CD14-positive monocyte (primary cell): ENCODE measurements at regions not wholly inside any gene's neighbourhood (a gene's known extent, or its start where the extent isn't known, plus 50 kb on each side); places are given as distances from the start of the nearest gene placed in this dataset.

Source experiments
- DNase-seq, 3 donors: peaks; one replicate each; pipeline ENCODE4 v3.0.0-alpha.2; 2011 to 2022
- H2AFZ ChIP-seq: 2 replicates; pipeline ENCODE4 v1.6.0; 2012; ENCODE audit warnings: mild to moderate bottlenecking, low read depth, low read length, inconsistent platforms; ENCODE audit not compliant: insufficient read depth, poor library complexity, severe bottlenecking
- H3K27ac ChIP-seq, 2 donors: 1 replicate in 1 of 2; 2 replicates in 1 of 2; pipeline ENCODE4 v1.5.1; 2012 to 2013; ENCODE audit warnings: low read length in 2 of 2, control low read depth in 1 of 2, inconsistent platforms in 1 of 2, low read depth in 1 of 2, mild to moderate bottlenecking in 1 of 2
- H3K27me3 ChIP-seq, 2 donors: one replicate each; pipeline versions ENCODE4 v1.6.0 to v1.6.1; 2011 to 2013; ENCODE audit warnings: low read length in 2 of 2; ENCODE audit not compliant: control insufficient read depth in 2 of 2, insufficient read depth in 2 of 2
- H3K36me3 ChIP-seq, 2 donors: replicated peaks in 1 of 2; 1 replicate in 1 of 2; 2 replicates in 1 of 2; pipeline versions ENCODE4 v1.5.1 to v1.6.1; 2012 to 2013; ENCODE audit warnings: low read length in 2 of 2, control low read depth in 1 of 2, inconsistent platforms in 1 of 2, mild to moderate bottlenecking in 1 of 2; ENCODE audit not compliant: insufficient read depth in 2 of 2, control insufficient read depth in 1 of 2
- H3K4me1 ChIP-seq, 2 donors: 1 replicate in 1 of 2; 2 replicates in 1 of 2; pipeline versions ENCODE4 v1.5.1 to v1.6.1; 2012 to 2013; ENCODE audit warnings: low read length in 2 of 2, control low read depth in 1 of 2, inconsistent platforms in 1 of 2, mild to moderate bottlenecking in 1 of 2, moderate library complexity in 1 of 2; ENCODE audit not compliant: insufficient read depth in 2 of 2, control insufficient read depth in 1 of 2
- H3K4me2 ChIP-seq: replicated peaks from 2 replicates; pipeline ENCODE3; 2012; ENCODE audit warnings: low read length, moderate library complexity, mild to moderate bottlenecking; ENCODE audit not compliant: poor library complexity, severe bottlenecking; ENCODE audit errors: extremely low read depth
- H3K4me3 ChIP-seq, 3 experiments: fragments of 200-600 bp in 1 of 3; sonication (generic) in 1 of 3; replicated peaks in 1 of 3; 1 replicate in 2 of 3; 2 replicates in 1 of 3; pipeline ENCODE4 v1.5.1; 2011 to 2013; ENCODE audit warnings: low read length in 3 of 3, mild to moderate bottlenecking in 3 of 3, control low read depth in 2 of 3, low read depth in 2 of 3, inconsistent platforms in 1 of 3, moderate library complexity in 1 of 3
- H3K79me2 ChIP-seq: 2 replicates; pipeline ENCODE4 v1.6.0; 2012; ENCODE audit warnings: mild to moderate bottlenecking, control low read depth, inconsistent platforms, low read length, moderate library complexity; ENCODE audit not compliant: insufficient read depth
- H3K9ac ChIP-seq: 2 replicates; pipeline ENCODE4 v1.6.0; 2017; ENCODE audit warnings: low read length, mild to moderate bottlenecking; ENCODE audit not compliant: insufficient read depth, poor library complexity, severe bottlenecking
- H3K9me3 ChIP-seq, 2 donors: replicated peaks in 1 of 2; 1 replicate in 1 of 2; 2 replicates in 1 of 2; pipeline versions ENCODE4 v1.5.1 to v1.6.1; 2012 to 2013; ENCODE audit warnings: low read length in 2 of 2, control low read depth in 1 of 2; ENCODE audit not compliant: control insufficient read depth in 1 of 2, insufficient read depth in 1 of 2
- H4K20me1 ChIP-seq: 2 replicates; pipeline ENCODE4 v1.6.0; 2012; ENCODE audit warnings: mild to moderate bottlenecking, low read length, control low read depth, moderate library complexity; ENCODE audit not compliant: insufficient read depth
- H3K27ac Mint-ChIP-seq, 7 donors: one replicate each; pipeline ENCODE4 v1.8.0; 2020; ENCODE audit warnings: mild to moderate bottlenecking in 7 of 7, mixed read lengths in 7 of 7, moderate library complexity in 6 of 7, inconsistent platforms in 2 of 7
- H3K27me3 Mint-ChIP-seq, 3 donors: one replicate each; pipeline ENCODE4 v1.8.0; 2021 to 2022; ENCODE audit warnings: low read depth in 3 of 3, mild to moderate bottlenecking in 3 of 3, mixed read lengths in 3 of 3, moderate library complexity in 3 of 3, inconsistent platforms in 1 of 3
- H3K36me3 Mint-ChIP-seq, 2 donors: one replicate each; pipeline ENCODE4 v1.8.0; 2020; ENCODE audit warnings: mixed read lengths in 2 of 2, inconsistent platforms in 1 of 2, mild to moderate bottlenecking in 1 of 2
- H3K4me1 Mint-ChIP-seq: one replicate; pipeline ENCODE4 v1.8.0; 2020; ENCODE audit warnings: mild to moderate bottlenecking, mixed read lengths
- H3K4me3 Mint-ChIP-seq, 2 donors: one replicate each; pipeline ENCODE4 v1.8.0; 2020; ENCODE audit warnings: mild to moderate bottlenecking in 2 of 2, mixed read lengths in 2 of 2, moderate library complexity in 1 of 2
- H3K9me3 Mint-ChIP-seq, 7 donors: one replicate each; pipeline ENCODE4 v1.8.0; 2020 to 2022; ENCODE audit warnings: mixed read lengths in 7 of 7, mild to moderate bottlenecking in 6 of 7, moderate library complexity in 6 of 7, inconsistent platforms in 2 of 7
- WGBS: methylation state at CpG from one replicate; pipeline ENCODE4 v1.1.5; 2013; ENCODE audit warnings: missing lambda C conversion rate; ENCODE audit not compliant: insufficient coverage; 5-methylcytosine and 5-hydroxymethylcytosine counted together
- intact Hi-C, 2 donors: fragments of 100-400 bp; cut with micrococcal nuclease; formaldehyde crosslinking; loops; one replicate each; pipeline versions ENCODE4 v1.15.0 to v1.15.1; 2023
- TF ChIP-seq, protein P1 (sequence below): fragments of 200-600 bp; IDR thresholded peaks from one replicate; pipeline ENCODE4 v1.8.0; 2022; ENCODE audit warnings: antibody characterized with exemption, mild to moderate bottlenecking

DNA sequence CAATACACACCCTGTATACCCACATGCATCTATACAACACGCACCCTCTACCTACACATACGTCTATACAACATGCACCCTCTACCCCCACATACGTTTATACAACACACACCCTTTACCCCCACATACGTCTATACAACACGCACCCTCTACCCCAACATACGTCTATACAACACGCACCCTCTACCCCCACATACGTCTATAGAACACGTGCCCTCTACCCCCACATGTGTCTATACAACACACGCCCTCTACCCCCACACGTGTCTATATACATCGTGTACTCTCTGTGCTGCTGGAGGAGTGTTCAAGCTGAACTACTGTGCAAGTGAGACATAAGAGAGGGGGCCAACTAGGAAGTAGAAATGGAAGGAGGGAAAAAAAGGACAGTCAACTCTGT, 621.7 kb upstream of the HS6ST1 start:
- no peak overlapping the region for H3K4me3 Mint-ChIP-seq
- no peaks in the 10 kb centered on the region for H3K36me3 Mint-ChIP-seq
- peaks cover 0 to 11% (median 2%) of the 10 kb centered on the region in 7 donors for H3K9me3 Mint-ChIP-seq
- no peak overlapping the region for H3K4me2 ChIP-seq
- intact Hi-C loops, result no loop called here
- H2AFZ ChIP-seq, result no peak overlapping the region
- no peaks in the 10 kb centered on the region for H3K36me3 ChIP-seq
- H3K27me3 ChIP-seq, result no peaks in the 10 kb centered on the region
- H3K9me3 ChIP-seq, result no peaks in the 10 kb centered on the region
- TF ChIP-seq, protein P1, sequence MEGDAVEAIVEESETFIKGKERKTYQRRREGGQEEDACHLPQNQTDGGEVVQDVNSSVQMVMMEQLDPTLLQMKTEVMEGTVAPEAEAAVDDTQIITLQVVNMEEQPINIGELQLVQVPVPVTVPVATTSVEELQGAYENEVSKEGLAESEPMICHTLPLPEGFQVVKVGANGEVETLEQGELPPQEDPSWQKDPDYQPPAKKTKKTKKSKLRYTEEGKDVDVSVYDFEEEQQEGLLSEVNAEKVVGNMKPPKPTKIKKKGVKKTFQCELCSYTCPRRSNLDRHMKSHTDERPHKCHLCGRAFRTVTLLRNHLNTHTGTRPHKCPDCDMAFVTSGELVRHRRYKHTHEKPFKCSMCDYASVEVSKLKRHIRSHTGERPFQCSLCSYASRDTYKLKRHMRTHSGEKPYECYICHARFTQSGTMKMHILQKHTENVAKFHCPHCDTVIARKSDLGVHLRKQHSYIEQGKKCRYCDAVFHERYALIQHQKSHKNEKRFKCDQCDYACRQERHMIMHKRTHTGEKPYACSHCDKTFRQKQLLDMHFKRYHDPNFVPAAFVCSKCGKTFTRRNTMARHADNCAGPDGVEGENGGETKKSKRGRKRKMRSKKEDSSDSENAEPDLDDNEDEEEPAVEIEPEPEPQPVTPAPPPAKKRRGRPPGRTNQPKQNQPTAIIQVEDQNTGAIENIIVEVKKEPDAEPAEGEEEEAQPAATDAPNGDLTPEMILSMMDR, result no peak
- H4K20me1 ChIP-seq, result no peaks in the 10 kb centered on the region
- no peak overlapping the region for H3K27ac ChIP-seq
- 100% methylated on average over 7 of the region's 12 CpGs for WGBS
- peaks cover 0 to 1% (median 0%) of the 10 kb centered on the region in 3 donors for H3K27me3 Mint-ChIP-seq
- H3K27ac Mint-ChIP-seq, result no peak overlapping the region
- no peaks in the 10 kb centered on the region for H3K4me1 ChIP-seq
- no peak for DNase-seq
- no peaks in the 10 kb centered on the region for H3K79me2 ChIP-seq
- no peaks in the 10 kb centered on the region for H3K4me1 Mint-ChIP-seq
- no peak overlapping the region for H3K9ac ChIP-seq
- H3K4me3 ChIP-seq, result no peak overlapping the region

DNA sequence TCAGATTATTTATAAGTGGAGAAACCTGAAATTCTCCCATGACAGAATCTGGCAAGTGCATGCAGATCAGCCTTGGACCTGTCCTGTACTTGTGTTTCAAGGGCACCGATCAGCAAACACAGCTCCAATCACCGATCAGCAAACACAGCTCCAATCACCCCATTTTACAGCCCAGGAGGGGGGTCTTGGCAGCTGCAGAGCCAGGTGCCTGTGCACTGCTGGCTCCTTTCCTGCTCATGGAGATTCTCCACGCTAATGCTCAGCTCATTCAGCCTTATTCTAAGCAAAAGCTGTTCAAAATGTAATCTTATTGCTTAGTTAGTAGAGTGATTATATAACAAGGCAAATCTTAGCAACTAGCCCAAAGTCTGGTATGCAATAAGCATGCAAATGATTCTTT, 623.1 kb upstream of the HS6ST1 start:
- Mint-ChIP-seq H3K27me3 (peaks cover 0 to 1% (median 0%) of the 10 kb centered on the region in 3 donors), H3K36me3 (no peaks in the 10 kb centered on the region), H3K9me3 (peaks cover 0 to 11% (median 4%) of the 10 kb centered on the region in 7 donors), H3K4me1 (no peaks in the 10 kb centered on the region), H3K27ac (no peak overlapping the region), H3K4me3 (no peak overlapping the region)
- Histone ChIP-seq H3K79me2 (no peaks in the 10 kb centered on the region), H3K9me3 (no peaks in the 10 kb centered on the region), H3K4me2 (no peak overlapping the region), H3K4me1 (no peaks in the 10 kb centered on the region), H3K36me3 (no peaks in the 10 kb centered on the region), H3K27ac (no peak overlapping the region), H3K27me3 (no peaks in the 10 kb centered on the region), H3K9ac (no peak overlapping the region), H3K4me3 (no peak overlapping the region), H2AFZ (no peak overlapping the region), H4K20me1 (no peaks in the 10 kb centered on the region)
- TF ChIP-seq, protein P1, result no peak
- 83% methylated on average over 2 of the region's 3 CpGs for WGBS
- intact Hi-C loops, result no loop called here
- DNase-seq, result no peak
